Stimulated activated CD8-positive, alpha-beta memory T cell treated with anti-CD3 and anti-CD28 coated beads, Interleukin-15, amount 100 ng/mL, for 24 hours (primary cell): ENCODE measurements at regions not wholly inside any gene's neighbourhood (a gene's known extent, or its start where the extent isn't known, plus 50 kb on each side); places are given as distances from the start of the nearest gene placed in this dataset.

Experiments used
- DNase-seq: peaks from one replicate; pipeline ENCODE4 v3.0.0-alpha.2; 2020; ENCODE audit warnings: low read depth

- no peak for DNase-seq
Measured at GRCh38 chr17:34527908-34528470, 51.4 kb upstream of the TMEM132E start.

- no peak for DNase-seq
Measured at GRCh38 chr17:34527136-34527907, 52.1 kb upstream of the TMEM132E start.

- DNase-seq, result no peak
Measured at GRCh38 chr17:34525651-34526050, 53.7 kb upstream of the TMEM132E start.

- no peak for DNase-seq
Measured at GRCh38 chr17:34521955-34522354, 57.4 kb upstream of the TMEM132E start.

- DNase-seq, result no peak
Measured at GRCh38 chr17:34519282-34519681, 60.1 kb upstream of the TMEM132E start.

GRCh38 chr17:34517406-34517805, 62.0 kb upstream of the TMEM132E start:
- no peak for DNase-seq

GRCh38 chr17:34511931-34512330, 67.5 kb upstream of the TMEM132E start:
- DNase-seq, result no peak

GRCh38 chr17:34511265-34511664, 68.1 kb upstream of the TMEM132E start:
- no peak for DNase-seq

- no peak for DNase-seq
Measured at GRCh38 chr17:34504814-34505484, 74.4 kb upstream of the TMEM132E start.

- DNase-seq, result no peak
Measured at GRCh38 chr17:34503528-34504195, 75.7 kb upstream of the TMEM132E start.

- no peak for DNase-seq
Measured at GRCh38 chr17:34502426-34502825, 77.0 kb upstream of the TMEM132E start.

GRCh38 chr17:34499576-34499975, 79.8 kb upstream of the TMEM132E start:
- DNase-seq, result no peak

- DNase-seq, result no peak
Measured at GRCh38 chr17:34493917-34494316, 85.5 kb upstream of the TMEM132E start.

GRCh38 chr17:34487626-34488025, 91.8 kb upstream of the TMEM132E start:
- no peak for DNase-seq

- DNase-seq, result no peak
Measured at GRCh38 chr17:34486761-34487160, 92.6 kb upstream of the TMEM132E start.

GRCh38 chr17:34485999-34486398, 93.4 kb upstream of the TMEM132E start:
- no peak for DNase-seq

- no peak for DNase-seq
Measured at GRCh38 chr17:34484193-34484733, 95.1 kb upstream of the TMEM132E start.

- no peak for DNase-seq
Measured at GRCh38 chr17:34482730-34483129, 96.7 kb upstream of the TMEM132E start.

GRCh38 chr17:34481779-34482178, 97.6 kb upstream of the TMEM132E start:
- no peak for DNase-seq

GRCh38 chr17:34479371-34479770, 100.0 kb upstream of the TMEM132E start:
- DNase-seq, result no peak

GRCh38 chr17:34478244-34478643, 101.1 kb upstream of the TMEM132E start:
- DNase-seq, result no peak

GRCh38 chr17:34475296-34475695, 104.1 kb upstream of the TMEM132E start:
- DNase-seq, result no peak

- no peak for DNase-seq
Measured at GRCh38 chr17:34474706-34475105, 104.7 kb upstream of the TMEM132E start.
